ENCODE measurements at regions not wholly inside any gene's neighbourhood (a gene's known extent, or its start where the extent isn't known, plus 50 kb on each side); places are given as distances from the start of the nearest gene placed in this dataset.

DNA sequence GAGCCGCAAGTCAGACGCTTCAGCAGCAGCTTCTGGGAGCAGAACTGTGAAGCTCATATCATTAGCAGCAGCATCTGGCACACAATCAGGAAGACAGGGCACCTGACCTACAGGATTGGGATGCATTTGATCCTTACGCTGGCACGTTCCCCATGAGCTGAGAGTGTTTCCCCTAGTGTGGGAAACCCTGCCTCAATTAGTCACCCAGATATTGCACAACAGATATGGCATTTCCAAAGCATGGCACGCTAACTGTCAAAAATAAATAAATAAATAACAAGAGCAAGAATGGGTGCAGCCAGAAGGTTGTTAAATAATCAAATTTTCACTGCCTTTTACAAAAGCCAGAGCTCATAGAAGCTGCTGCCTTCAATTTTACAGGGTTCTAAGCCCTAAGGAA lies 189.6 kb upstream of the THBS1 start:
- TF ChIP-seq RAD21 (conservative IDR thresholded peaks at IDR 0.05 in 1 of 2, IDR thresholded peaks at IDR 0.05 in 1 of 2) (no peak), RFX5 (IDR thresholded peaks at IDR 0.05) (no peak), CEBPB (IDR thresholded peaks at IDR 0.05) (peak in 1 of 2 experiments; percentile 41; a peak in 2 of 4 replicates), POLR2A (IDR thresholded peaks at IDR 0.05; ENCODE audit: low read length) (no peak), GATA3 (IDR thresholded peaks at IDR 0.05; ENCODE audit: borderline replicate concordance) (no peak), TP53 (CRISPR knock-in tag; IDR thresholded peaks at IDR 0.05) (no peak), SMC3 (IDR thresholded peaks at IDR 0.05) (no peak)
- TF ChIP-seq, protein P1, sequence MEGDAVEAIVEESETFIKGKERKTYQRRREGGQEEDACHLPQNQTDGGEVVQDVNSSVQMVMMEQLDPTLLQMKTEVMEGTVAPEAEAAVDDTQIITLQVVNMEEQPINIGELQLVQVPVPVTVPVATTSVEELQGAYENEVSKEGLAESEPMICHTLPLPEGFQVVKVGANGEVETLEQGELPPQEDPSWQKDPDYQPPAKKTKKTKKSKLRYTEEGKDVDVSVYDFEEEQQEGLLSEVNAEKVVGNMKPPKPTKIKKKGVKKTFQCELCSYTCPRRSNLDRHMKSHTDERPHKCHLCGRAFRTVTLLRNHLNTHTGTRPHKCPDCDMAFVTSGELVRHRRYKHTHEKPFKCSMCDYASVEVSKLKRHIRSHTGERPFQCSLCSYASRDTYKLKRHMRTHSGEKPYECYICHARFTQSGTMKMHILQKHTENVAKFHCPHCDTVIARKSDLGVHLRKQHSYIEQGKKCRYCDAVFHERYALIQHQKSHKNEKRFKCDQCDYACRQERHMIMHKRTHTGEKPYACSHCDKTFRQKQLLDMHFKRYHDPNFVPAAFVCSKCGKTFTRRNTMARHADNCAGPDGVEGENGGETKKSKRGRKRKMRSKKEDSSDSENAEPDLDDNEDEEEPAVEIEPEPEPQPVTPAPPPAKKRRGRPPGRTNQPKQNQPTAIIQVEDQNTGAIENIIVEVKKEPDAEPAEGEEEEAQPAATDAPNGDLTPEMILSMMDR (IDR thresholded peaks at IDR 0.05) = no peak
- TF ChIP-seq, protein P2, sequence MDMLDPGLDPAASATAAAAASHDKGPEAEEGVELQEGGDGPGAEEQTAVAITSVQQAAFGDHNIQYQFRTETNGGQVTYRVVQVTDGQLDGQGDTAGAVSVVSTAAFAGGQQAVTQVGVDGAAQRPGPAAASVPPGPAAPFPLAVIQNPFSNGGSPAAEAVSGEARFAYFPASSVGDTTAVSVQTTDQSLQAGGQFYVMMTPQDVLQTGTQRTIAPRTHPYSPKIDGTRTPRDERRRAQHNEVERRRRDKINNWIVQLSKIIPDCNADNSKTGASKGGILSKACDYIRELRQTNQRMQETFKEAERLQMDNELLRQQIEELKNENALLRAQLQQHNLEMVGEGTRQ (IDR thresholded peaks at IDR 0.05) = no peak
- TF ChIP-seq, protein P3, sequence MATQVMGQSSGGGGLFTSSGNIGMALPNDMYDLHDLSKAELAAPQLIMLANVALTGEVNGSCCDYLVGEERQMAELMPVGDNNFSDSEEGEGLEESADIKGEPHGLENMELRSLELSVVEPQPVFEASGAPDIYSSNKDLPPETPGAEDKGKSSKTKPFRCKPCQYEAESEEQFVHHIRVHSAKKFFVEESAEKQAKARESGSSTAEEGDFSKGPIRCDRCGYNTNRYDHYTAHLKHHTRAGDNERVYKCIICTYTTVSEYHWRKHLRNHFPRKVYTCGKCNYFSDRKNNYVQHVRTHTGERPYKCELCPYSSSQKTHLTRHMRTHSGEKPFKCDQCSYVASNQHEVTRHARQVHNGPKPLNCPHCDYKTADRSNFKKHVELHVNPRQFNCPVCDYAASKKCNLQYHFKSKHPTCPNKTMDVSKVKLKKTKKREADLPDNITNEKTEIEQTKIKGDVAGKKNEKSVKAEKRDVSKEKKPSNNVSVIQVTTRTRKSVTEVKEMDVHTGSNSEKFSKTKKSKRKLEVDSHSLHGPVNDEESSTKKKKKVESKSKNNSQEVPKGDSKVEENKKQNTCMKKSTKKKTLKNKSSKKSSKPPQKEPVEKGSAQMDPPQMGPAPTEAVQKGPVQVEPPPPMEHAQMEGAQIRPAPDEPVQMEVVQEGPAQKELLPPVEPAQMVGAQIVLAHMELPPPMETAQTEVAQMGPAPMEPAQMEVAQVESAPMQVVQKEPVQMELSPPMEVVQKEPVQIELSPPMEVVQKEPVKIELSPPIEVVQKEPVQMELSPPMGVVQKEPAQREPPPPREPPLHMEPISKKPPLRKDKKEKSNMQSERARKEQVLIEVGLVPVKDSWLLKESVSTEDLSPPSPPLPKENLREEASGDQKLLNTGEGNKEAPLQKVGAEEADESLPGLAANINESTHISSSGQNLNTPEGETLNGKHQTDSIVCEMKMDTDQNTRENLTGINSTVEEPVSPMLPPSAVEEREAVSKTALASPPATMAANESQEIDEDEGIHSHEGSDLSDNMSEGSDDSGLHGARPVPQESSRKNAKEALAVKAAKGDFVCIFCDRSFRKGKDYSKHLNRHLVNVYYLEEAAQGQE (IDR thresholded peaks at IDR 0.05) = no peak

Data from A549 (cell line).